ENCODE measurements at regions not wholly inside any gene's neighbourhood (a gene's known extent, or its start where the extent isn't known, plus 50 kb on each side); places are given as distances from the start of the nearest gene placed in this dataset.

DNA sequence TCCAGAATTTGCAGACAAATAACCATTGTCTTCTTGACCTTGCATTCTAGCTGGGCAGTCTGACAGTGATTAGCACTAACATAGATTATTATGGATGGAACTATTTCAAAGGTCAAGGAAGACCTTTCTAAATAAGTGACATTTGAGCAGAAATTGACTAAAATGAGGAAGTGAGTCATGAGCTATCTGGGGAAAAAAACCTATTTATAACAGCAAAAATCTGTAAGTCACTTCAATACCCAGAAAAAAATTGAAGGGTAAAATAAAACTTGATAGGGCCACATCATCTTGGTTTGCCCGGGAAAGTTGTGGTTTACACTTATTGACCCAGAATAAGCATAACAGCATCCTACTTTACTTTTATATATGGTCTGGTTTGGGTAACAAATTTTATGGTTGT lies 414.6 kb upstream of the HS3ST1 start:
- CTCF ChIA-PET (ENCODE audit: low intra/inter-chr PET ratio) = no interaction called here

DNA sequence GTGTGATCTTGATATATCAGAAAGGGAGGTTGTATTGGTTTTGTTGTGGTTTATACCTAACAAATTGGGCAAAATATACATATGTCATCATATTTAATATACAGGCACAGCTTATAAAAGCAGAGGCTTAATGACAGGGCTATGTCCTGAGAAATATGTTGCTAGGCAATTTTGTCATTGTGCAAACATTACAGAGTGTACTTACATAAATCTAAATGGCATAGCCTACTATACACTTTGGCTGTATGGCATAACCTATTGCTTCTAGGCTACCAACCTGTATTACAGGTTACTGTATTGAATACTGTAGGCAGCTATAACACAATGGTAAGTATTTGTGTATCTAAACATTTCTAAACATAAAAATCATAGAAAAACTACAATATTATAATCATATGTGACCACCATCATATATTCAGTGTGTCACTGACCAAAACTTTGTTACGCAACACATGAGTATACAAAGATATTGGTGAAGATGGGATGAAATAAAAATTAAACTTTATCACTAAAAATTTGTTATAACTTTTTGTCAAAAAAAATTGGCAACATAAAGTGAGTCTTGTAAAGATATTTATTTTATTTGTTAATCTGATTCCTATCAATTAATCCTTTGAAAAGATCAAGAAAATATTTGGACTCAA lies 414.0 kb upstream of the HS3ST1 start:
- in situ Hi-C loops (cut with MboI) = no loop called here
- BruUV-seq (replicated peaks) = no TSS peak
- FAIRE-seq (no peak), ATAC-seq (no peak), DNase-seq (ENCODE audit: extremely low read depth in 1 of 4, low spot score in 3 of 4) (no peak)
- Histone ChIP-seq H3K4me1 (replicated peaks in 1 of 2; ENCODE audit: control insufficient read depth in 2 of 2, insufficient read depth in 2 of 2, low read length in 2 of 2) (no peaks in the 10 kb centered on the region), H3K9me3 (replicated peaks; ENCODE audit: control insufficient read depth, insufficient read depth, low read depth, low read length) (no peaks in the 10 kb centered on the region), H3K4me2 (ENCODE audit: insufficient read depth, low read length) (no peak overlapping the region), H3K9me1 (ENCODE audit: control insufficient read depth, insufficient read depth, low read length) (no peaks in the 10 kb centered on the region), H4K20me1 (replicated peaks; ENCODE audit: control insufficient read depth, insufficient read depth, low read length) (no peaks in the 10 kb centered on the region), H3K9ac (ENCODE audit: insufficient read depth in 1 of 2, low read depth in 2 of 2, low read length in 2 of 2) (no peak overlapping the region), H3K36me3 (ENCODE audit: control insufficient read depth, insufficient read depth, low read length) (no peaks in the 10 kb centered on the region), H3K27me3 (ENCODE audit: control insufficient read depth in 2 of 2, insufficient read depth in 2 of 2, low read length in 2 of 2) (no peaks in the 10 kb centered on the region), H2AFZ (ENCODE audit: low read depth, low read length) (no peak overlapping the region), H3K79me2 (ENCODE audit: control insufficient read depth, insufficient read depth, low read length) (no peaks in the 10 kb centered on the region), H3K27ac (ENCODE audit: extremely low read depth, low read depth, low read length) (no peak overlapping the region), H3K4me3 (no peak overlapping the region)
- TF ChIP-seq BRF1 (IDR thresholded peaks at IDR 0.05; ENCODE audit: borderline replicate concordance, extremely low read depth, insufficient read length) = no peak
- no peak for TF ChIP-seq CEBPG (CRISPR knock-in tag; IDR thresholded peaks at IDR 0.05)
- peak in 1 of 2 experiments; percentile 71; a peak in 2 of 4 replicates for TF ChIP-seq CEBPG (tag; conservative IDR thresholded peaks at IDR 0.05 in 1 of 2, IDR thresholded peaks at IDR 0.05 in 1 of 2)
- ChIA-PET POLR2A (no interaction called here), CTCF (ENCODE audit: low intra/inter-chr PET ratio) (no interaction called here)
- WGBS (ENCODE audit: insufficient coverage, low coverage, missing lambda C conversion rate) = 0% methylated on average over 1 of the region's 1 CpG
- intact Hi-C loops (cut with micrococcal nuclease) = no loop called here

More for the DNA sequence above, 414.6 kb upstream of the HS3ST1 start:
- Histone ChIP-seq H3K9ac (ENCODE audit: insufficient read depth in 1 of 2, low read depth in 2 of 2, low read length in 2 of 2) (no peak overlapping the region), H4K20me1 (replicated peaks; ENCODE audit: control insufficient read depth, insufficient read depth, low read length) (no peaks in the 10 kb centered on the region), H3K79me2 (ENCODE audit: control insufficient read depth, insufficient read depth, low read length) (no peaks in the 10 kb centered on the region), H3K4me3 (no peak overlapping the region), H3K27ac (ENCODE audit: extremely low read depth, low read depth, low read length) (no peak overlapping the region), H3K36me3 (ENCODE audit: control insufficient read depth, insufficient read depth, low read length) (no peaks in the 10 kb centered on the region), H2AFZ (ENCODE audit: low read depth, low read length) (no peak overlapping the region), H3K27me3 (ENCODE audit: control insufficient read depth in 2 of 2, insufficient read depth in 2 of 2, low read length in 2 of 2) (no peaks in the 10 kb centered on the region), H3K4me1 (replicated peaks in 1 of 2; ENCODE audit: control insufficient read depth in 2 of 2, insufficient read depth in 2 of 2, low read length in 2 of 2) (no peaks in the 10 kb centered on the region), H3K9me3 (replicated peaks; ENCODE audit: control insufficient read depth, insufficient read depth, low read depth, low read length) (no peaks in the 10 kb centered on the region), H3K9me1 (ENCODE audit: control insufficient read depth, insufficient read depth, low read length) (no peaks in the 10 kb centered on the region), H3K4me2 (ENCODE audit: insufficient read depth, low read length) (no peak overlapping the region)
- intact Hi-C loops (cut with micrococcal nuclease) = no loop called here
- FAIRE-seq = no peak
- BruUV-seq (replicated peaks) = no TSS peak
- DNase-seq (ENCODE audit: extremely low read depth in 1 of 4, low spot score in 3 of 4) = no peak
- 0% methylated on average over 1 of the region's 1 CpG for WGBS (ENCODE audit: insufficient coverage, low coverage, missing lambda C conversion rate)
- no peak for TF ChIP-seq ZC3H11A (IDR thresholded peaks at IDR 0.05; ENCODE audit: low read depth, low read length)
- no peak for TF ChIP-seq ZNF347 (CRISPR knock-in tag; IDR thresholded peaks at IDR 0.05; ENCODE audit: low read depth)
- no peak for TF ChIP-seq ZNF668 (CRISPR knock-in tag; IDR thresholded peaks at IDR 0.05)
- TF ChIP-seq PURB (CRISPR knock-in tag; IDR thresholded peaks at IDR 0.05; ENCODE audit: low read depth) = no peak
- in situ Hi-C loops (cut with MboI) = no loop called here
- POLR2A ChIA-PET = no interaction called here
- ATAC-seq = no peak

Measured in K562 (cell line).